Activated naive CD4-positive, alpha-beta T cell treated with anti-CD3 and anti-CD28 coated beads, Interleukin-2, amount 50 U/mL, for 24 hours (primary cell): ENCODE measurements at regions not wholly inside any gene's neighbourhood (a gene's known extent, or its start where the extent isn't known, plus 50 kb on each side); places are given as distances from the start of the nearest gene placed in this dataset.

Experiments used
- H3K27ac Mint-ChIP-seq: one replicate; pipeline ENCODE4 v1.8.0; 2021; ENCODE audit warnings: mild to moderate bottlenecking, mixed read lengths
- H3K27me3 Mint-ChIP-seq: one replicate; pipeline ENCODE4 v1.8.0; 2021; ENCODE audit warnings: mixed read lengths
- H3K36me3 Mint-ChIP-seq: one replicate; pipeline ENCODE4 v1.8.0; 2021; ENCODE audit warnings: mixed read lengths
- H3K4me1 Mint-ChIP-seq: one replicate; pipeline ENCODE4 v1.8.0; 2021; ENCODE audit warnings: mixed read lengths
- H3K4me3 Mint-ChIP-seq: one replicate; pipeline ENCODE4 v1.8.0; 2021; ENCODE audit warnings: mild to moderate bottlenecking, mixed read lengths
- H3K9me3 Mint-ChIP-seq: one replicate; pipeline ENCODE4 v1.8.0; 2021; ENCODE audit warnings: mixed read lengths

DNA sequence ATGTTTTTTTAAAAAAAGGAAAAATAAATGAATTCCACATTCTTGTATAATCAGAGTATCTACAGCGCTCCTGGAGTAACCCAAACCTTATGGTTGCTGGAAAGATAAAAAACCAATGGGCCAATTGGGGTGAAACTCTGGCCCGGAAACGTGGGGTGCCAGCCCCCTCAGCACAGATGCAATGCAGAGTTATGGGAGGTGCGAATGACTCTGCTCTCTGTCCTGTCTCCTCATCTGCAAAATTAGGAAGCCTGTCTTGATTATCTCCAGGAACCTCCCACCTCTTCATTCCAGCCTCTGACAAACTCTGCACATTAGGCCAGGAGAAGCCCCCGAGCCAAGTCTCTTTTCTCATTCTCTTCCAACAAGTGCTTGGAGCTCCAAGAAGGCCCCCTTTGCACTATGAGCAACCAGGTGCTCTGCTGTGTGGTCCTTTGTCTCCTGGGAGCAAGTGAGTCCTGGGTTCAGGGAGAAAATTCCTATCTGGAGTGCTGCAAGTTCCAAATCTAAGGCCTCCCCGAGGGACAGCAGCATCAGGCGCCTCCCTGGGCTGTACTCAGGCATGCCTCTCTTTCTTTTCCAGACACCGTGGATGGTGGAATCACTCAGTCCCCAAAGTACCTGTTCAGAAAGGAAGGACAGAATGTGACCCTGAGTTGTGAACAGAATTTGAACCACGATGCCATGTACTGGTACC lies 130.5 kb upstream of the PRSS1 start:
- Mint-ChIP-seq H3K27ac (peak overlapping the region; percentile 59), H3K4me1 (peaks cover 17% of the 10 kb centered on the region), H3K4me3 (peak overlapping the region; percentile 66), H3K9me3 (no peaks in the 10 kb centered on the region), H3K36me3 (peaks cover 2% of the 10 kb centered on the region), H3K27me3 (no peaks in the 10 kb centered on the region)

GRCh38 chr7:142616842-142617241 lies 132.4 kb upstream of the PRSS1 start:
- H3K4me3 Mint-ChIP-seq = peak overlapping the region; percentile 79

DNA sequence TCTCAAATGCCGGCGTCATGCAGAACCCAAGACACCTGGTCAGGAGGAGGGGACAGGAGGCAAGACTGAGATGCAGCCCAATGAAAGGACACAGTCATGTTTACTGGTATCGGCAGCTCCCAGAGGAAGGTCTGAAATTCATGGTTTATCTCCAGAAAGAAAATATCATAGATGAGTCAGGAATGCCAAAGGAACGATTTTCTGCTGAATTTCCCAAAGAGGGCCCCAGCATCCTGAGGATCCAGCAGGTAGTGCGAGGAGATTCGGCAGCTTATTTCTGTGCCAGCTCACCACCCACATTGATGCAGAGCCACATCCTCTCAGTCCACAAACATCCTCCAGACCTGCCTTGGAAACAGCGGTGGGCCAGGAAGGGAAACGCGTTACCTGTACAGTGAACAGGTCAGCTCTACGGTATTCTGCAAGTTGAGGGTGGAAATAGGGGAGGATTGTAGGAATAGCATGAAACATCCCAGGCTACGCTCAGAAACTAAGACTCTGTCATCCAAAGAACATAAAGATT lies 133.1 kb upstream of the PRSS1 start:
- Mint-ChIP-seq H3K36me3 (peaks cover 2% of the 10 kb centered on the region), H3K9me3 (no peaks in the 10 kb centered on the region), H3K27ac (peak overlapping the region; percentile 92), H3K27me3 (peaks cover 1% of the 10 kb centered on the region), H3K4me3 (peak overlapping the region; percentile 79), H3K4me1 (peaks cover 29% of the 10 kb centered on the region)

More at GRCh38 chr7:142616842-142617241, 132.4 kb upstream of the PRSS1 start:
- Mint-ChIP-seq H3K27ac (peak overlapping the region; percentile 76), H3K4me1 (peaks cover 23% of the 10 kb centered on the region), H3K36me3 (peaks cover 2% of the 10 kb centered on the region), H3K9me3 (no peaks in the 10 kb centered on the region), H3K27me3 (no peaks in the 10 kb centered on the region)

DNA sequence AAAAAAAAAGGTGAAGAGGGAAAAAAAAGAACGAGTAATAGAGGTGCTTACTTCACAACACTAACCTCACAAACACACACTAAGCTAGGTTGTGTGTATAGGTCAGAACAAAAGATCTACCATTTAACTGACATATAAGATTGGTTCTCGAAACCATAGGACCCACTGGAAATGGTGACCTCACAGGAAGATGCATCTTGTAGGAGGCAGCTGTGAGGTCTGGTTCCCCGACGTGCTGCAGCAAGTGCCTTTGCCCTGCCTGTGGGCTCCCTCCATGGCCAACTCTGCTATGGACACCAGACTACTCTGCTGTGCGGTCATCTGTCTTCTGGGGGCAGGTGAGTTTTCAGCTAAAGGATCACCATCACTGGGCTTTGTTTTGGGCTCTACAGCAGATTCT lies 133.8 kb upstream of the PRSS1 start:
- Mint-ChIP-seq H3K9me3 (no peaks in the 10 kb centered on the region), H3K4me3 (peak overlapping the region; percentile 79), H3K4me1 (peaks cover 31% of the 10 kb centered on the region), H3K27me3 (peaks cover 1% of the 10 kb centered on the region), H3K36me3 (peaks cover 2% of the 10 kb centered on the region), H3K27ac (peak overlapping the region; percentile 38)

DNA sequence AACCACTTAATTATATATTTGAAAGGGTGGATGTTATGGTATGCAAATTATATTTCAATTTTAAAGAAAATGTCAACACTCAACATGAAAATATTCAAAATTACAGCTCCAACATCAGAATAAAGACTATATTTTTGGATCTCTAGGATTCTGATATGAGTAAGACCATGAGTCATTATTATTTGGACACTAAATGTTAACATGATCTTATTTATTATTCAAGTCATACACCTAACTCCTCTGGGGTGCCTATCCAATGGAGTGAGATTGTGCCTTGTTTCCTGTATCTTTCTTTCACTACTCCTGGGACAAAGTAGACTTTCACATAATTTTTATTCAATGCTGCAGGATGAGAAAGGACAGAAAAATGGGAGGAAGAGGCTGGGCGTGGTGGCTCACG lies 135.2 kb upstream of the PRSS1 start:
- Mint-ChIP-seq H3K4me1 (peaks cover 31% of the 10 kb centered on the region), H3K9me3 (no peaks in the 10 kb centered on the region), H3K27ac (peak overlapping the region; percentile 76), H3K4me3 (peak overlapping the region; percentile 19), H3K27me3 (peaks cover 1% of the 10 kb centered on the region), H3K36me3 (peaks cover 2% of the 10 kb centered on the region)

DNA sequence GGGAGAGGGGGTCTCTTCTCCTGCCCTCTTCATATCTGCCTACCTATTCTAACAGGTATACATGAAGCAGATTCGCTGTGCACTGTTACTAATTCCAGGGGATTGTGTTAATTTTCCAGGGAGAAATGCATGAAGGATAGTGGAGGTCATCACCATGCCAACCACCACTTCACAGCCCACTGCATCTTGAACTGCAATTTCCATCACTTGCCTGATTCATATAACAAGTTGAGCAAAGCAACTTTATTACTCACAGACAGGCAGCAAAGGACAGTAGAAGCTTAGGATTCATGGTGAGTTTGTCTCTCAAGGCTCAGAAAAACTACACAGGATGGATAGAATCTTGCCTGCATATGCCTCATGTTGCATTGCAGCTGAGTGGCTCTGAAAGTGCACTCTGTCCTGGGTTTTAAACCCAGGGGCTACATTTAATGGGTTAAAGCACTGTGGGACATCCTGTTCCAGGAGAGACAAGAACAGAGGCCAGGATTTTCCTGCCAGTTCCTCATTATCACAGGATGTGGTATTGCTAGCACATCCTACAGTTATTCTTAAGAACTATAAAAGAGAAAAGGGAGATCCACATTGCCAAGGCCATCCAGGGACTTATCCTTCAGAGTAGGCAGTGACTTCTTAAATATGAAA lies 136.9 kb upstream of the PRSS1 start:
- Mint-ChIP-seq H3K36me3 (peaks cover 2% of the 10 kb centered on the region), H3K27me3 (peaks cover 1% of the 10 kb centered on the region), H3K27ac (peak overlapping the region; percentile 55), H3K9me3 (no peaks in the 10 kb centered on the region), H3K4me3 (peak overlapping the region; percentile 11), H3K4me1 (peaks cover 34% of the 10 kb centered on the region)

- Mint-ChIP-seq H3K36me3 (peaks cover 2% of the 10 kb centered on the region), H3K4me3 (no peak overlapping the region), H3K4me1 (peaks cover 34% of the 10 kb centered on the region), H3K27me3 (peaks cover 1% of the 10 kb centered on the region), H3K27ac (no peak overlapping the region), H3K9me3 (no peaks in the 10 kb centered on the region)
Observed at GRCh38 chr7:142611566-142612236, 137.6 kb upstream of the PRSS1 start.

- Mint-ChIP-seq H3K36me3 (no peaks in the 10 kb centered on the region), H3K27ac (peak overlapping the region; percentile 64), H3K9me3 (no peaks in the 10 kb centered on the region), H3K27me3 (peaks cover 1% of the 10 kb centered on the region), H3K4me1 (peaks cover 28% of the 10 kb centered on the region), H3K4me3 (no peak overlapping the region)
Observed at GRCh38 chr7:142608630-142609428, 140.4 kb upstream of the PRSS1 start.

- Mint-ChIP-seq H3K4me1 (peaks cover 25% of the 10 kb centered on the region), H3K27me3 (peaks cover 1% of the 10 kb centered on the region), H3K36me3 (no peaks in the 10 kb centered on the region), H3K9me3 (no peaks in the 10 kb centered on the region), H3K27ac (peak overlapping the region; percentile 84), H3K4me3 (no peak overlapping the region)
Observed at GRCh38 chr7:142607351-142607750, 141.9 kb upstream of the PRSS1 start.

DNA sequence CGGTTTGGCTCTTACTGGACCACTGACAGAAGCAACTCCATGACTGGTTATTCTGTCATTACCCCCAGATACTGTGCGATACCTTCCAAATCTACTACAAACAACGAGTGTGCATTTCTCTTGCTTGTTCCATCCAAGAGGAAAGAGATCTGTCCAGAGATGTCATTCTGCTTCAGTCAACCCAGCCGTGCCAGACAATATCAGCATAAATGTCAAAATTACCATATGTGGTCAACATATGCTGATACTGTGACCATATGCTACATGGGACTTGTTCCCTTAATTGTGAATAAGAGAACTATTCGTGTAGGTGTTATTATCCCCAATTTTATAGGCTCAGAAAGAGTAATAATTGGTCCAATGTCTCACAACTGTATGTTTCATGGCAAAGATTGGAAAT lies 143.2 kb upstream of the PRSS1 start:
- no peak overlapping the region for H3K4me3 Mint-ChIP-seq
- H3K36me3 Mint-ChIP-seq = no peaks in the 10 kb centered on the region
- peaks cover 17% of the 10 kb centered on the region for H3K4me1 Mint-ChIP-seq
- H3K27me3 Mint-ChIP-seq = no peaks in the 10 kb centered on the region
- no peaks in the 10 kb centered on the region for H3K9me3 Mint-ChIP-seq
- no peak overlapping the region for H3K27ac Mint-ChIP-seq

DNA sequence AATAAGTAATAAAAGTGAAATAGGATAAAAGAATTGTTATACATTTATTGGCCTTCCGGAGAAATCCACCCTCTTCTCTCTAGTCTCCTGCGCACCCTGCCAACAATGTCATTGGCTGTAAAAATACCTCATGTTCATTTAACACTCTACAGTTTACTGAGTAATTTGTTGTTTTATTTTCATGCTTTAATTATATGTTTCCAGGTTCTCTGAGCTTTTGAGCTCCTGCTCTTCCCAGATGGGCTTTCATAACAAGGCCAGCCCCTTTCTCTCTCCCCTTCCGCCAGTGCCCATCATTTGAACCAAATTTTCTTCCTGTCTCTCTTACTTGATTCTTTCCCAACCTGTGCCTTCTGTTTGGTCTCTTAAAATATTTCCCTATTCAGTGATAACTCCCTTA lies 144.6 kb upstream of the PRSS1 start:
- no peak overlapping the region for H3K4me3 Mint-ChIP-seq
- no peaks in the 10 kb centered on the region for H3K9me3 Mint-ChIP-seq
- no peaks in the 10 kb centered on the region for H3K27me3 Mint-ChIP-seq
- H3K4me1 Mint-ChIP-seq = peaks cover 12% of the 10 kb centered on the region
- peak overlapping the region; percentile 75 for H3K27ac Mint-ChIP-seq
- no peaks in the 10 kb centered on the region for H3K36me3 Mint-ChIP-seq

DNA sequence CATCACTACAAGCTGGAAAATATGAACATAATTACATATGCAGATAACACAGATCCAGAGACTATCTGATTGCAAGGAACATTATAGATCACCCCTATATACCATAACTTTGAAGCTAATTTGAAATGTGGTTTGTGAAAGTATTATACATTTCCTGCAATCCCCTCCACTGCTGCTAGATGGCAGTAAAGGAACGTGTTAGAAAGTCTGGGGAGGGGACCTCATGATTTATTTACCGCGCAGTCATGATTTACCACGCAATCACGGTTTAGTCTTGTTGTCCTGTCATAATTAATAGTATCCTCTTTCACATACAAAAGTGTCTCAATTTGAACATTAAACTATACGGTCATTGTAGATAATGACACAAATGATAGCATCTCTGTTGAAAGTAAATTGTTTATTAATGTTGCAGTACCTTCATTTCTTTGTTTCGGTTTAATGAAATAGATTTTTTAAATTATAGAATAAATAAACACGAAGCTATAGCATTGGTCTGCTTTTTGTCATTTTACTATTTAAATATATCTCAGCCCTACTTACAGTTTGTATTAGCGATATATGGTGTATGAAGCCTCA lies 145.3 kb upstream of the PRSS1 start:
- peak overlapping the region; percentile 38 for H3K4me3 Mint-ChIP-seq

DNA sequence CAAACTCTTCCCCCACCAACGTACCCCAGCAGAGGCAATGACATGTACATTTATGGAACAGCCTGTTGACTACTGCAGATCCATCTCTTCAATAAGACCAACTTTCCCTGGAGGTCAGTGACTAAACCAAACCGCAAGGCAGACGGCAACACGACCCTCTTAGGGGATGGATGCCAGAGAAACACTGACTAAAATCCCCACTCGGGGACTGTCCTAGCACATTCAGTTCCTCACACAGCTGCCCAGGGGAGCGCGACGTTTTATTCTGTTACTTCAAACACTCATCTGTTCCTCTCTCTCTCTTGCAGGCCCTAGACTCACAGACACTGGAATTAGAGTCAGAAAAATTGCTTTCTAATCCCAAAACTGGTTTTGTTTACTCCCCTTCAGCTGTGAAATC lies 146.5 kb upstream of the PRSS1 start:
- peaks cover 7% of the 10 kb centered on the region for H3K4me1 Mint-ChIP-seq
- H3K27ac Mint-ChIP-seq = no peak overlapping the region
- no peaks in the 10 kb centered on the region for H3K27me3 Mint-ChIP-seq
- no peak overlapping the region for H3K4me3 Mint-ChIP-seq
- no peaks in the 10 kb centered on the region for H3K9me3 Mint-ChIP-seq
- H3K36me3 Mint-ChIP-seq = no peaks in the 10 kb centered on the region

More for the DNA sequence above, 145.3 kb upstream of the PRSS1 start:
- no peaks in the 10 kb centered on the region for H3K36me3 Mint-ChIP-seq
- peak overlapping the region; percentile 75 for H3K27ac Mint-ChIP-seq
- peaks cover 8% of the 10 kb centered on the region for H3K4me1 Mint-ChIP-seq
- no peaks in the 10 kb centered on the region for H3K9me3 Mint-ChIP-seq
- H3K27me3 Mint-ChIP-seq = no peaks in the 10 kb centered on the region

- Mint-ChIP-seq H3K27me3 (no peaks in the 10 kb centered on the region), H3K9me3 (no peaks in the 10 kb centered on the region), H3K4me3 (no peak overlapping the region), H3K27ac (no peak overlapping the region), H3K36me3 (no peaks in the 10 kb centered on the region), H3K4me1 (peaks cover 7% of the 10 kb centered on the region)
Observed at GRCh38 chr7:142602183-142602582, 147.1 kb upstream of the PRSS1 start.

DNA sequence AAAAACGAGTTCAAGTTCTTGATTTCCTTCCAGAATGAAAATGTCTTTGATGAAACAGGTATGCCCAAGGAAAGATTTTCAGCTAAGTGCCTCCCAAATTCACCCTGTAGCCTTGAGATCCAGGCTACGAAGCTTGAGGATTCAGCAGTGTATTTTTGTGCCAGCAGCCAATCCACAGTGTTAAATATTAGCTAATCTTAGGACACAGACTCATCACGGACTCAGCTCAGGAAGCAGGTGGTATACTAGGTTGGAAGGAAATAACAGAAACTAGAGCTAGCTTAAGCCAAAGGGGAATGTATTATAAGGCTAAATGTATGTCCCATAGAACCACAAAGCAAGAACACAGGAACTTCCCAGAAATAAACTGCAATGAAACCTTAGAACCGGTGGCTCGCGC lies 151.0 kb upstream of the PRSS1 start:
- Mint-ChIP-seq H3K4me3 (no peak overlapping the region), H3K9me3 (no peaks in the 10 kb centered on the region), H3K4me1 (no peaks in the 10 kb centered on the region), H3K27me3 (no peaks in the 10 kb centered on the region), H3K27ac (no peak overlapping the region), H3K36me3 (no peaks in the 10 kb centered on the region)
